ENCODE measurements at regions not wholly inside any gene's neighbourhood (a gene's known extent, or its start where the extent isn't known, plus 50 kb on each side); places are given as distances from the start of the nearest gene placed in this dataset.

- no peak for TF ChIP-seq POLR2A (IDR thresholded peaks at IDR 0.05)
- TF ChIP-seq, protein P1, sequence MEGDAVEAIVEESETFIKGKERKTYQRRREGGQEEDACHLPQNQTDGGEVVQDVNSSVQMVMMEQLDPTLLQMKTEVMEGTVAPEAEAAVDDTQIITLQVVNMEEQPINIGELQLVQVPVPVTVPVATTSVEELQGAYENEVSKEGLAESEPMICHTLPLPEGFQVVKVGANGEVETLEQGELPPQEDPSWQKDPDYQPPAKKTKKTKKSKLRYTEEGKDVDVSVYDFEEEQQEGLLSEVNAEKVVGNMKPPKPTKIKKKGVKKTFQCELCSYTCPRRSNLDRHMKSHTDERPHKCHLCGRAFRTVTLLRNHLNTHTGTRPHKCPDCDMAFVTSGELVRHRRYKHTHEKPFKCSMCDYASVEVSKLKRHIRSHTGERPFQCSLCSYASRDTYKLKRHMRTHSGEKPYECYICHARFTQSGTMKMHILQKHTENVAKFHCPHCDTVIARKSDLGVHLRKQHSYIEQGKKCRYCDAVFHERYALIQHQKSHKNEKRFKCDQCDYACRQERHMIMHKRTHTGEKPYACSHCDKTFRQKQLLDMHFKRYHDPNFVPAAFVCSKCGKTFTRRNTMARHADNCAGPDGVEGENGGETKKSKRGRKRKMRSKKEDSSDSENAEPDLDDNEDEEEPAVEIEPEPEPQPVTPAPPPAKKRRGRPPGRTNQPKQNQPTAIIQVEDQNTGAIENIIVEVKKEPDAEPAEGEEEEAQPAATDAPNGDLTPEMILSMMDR (IDR thresholded peaks at IDR 0.05 in 8 of 11, conservative IDR thresholded peaks at IDR 0.05 in 3 of 11), result no peak
These were observed 139.9 kb upstream of the PCDH9 start for GRCh38 chr13:67369895-67370660.

Measured in spleen (tissue), 7 donors.